ENCODE measurements at regions not wholly inside any gene's neighbourhood (a gene's known extent, or its start where the extent isn't known, plus 50 kb on each side); places are given as distances from the start of the nearest gene placed in this dataset.

DNA sequence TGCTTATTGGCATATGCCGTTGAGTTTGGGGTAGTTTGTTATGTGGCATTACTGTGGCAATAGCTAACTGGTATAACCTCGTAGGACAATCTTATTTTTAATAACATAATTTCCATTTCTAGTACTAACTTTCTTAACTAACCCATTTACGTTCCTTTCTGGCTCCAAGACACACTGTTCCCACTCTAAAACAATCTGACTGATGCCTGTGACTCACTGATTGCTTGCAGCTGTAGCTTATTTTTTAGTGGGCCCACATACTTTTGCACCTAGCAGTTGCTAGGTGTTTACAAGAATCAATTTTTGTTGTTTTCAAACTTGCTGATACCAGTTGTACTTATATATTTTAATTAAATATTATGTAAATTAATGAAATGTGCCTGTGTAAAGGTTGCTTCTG is 52.2 kb downstream of the FAT3 start:
- DNase-seq (no peak), ATAC-seq (no peak)
- Histone ChIP-seq H3K4me1 (no peaks in the 10 kb centered on the region), H3K36me3 (no peaks in the 10 kb centered on the region), H3K9me3 (no peaks in the 10 kb centered on the region), H3K27me3 (no peaks in the 10 kb centered on the region), H3K27ac (no peak overlapping the region), H3K4me3 (no peak overlapping the region)
- 82 to 87% (median 82%) methylated on average over 3 of the region's 3 CpGs for WGBS, 4 donors
- TF ChIP-seq, protein P1, sequence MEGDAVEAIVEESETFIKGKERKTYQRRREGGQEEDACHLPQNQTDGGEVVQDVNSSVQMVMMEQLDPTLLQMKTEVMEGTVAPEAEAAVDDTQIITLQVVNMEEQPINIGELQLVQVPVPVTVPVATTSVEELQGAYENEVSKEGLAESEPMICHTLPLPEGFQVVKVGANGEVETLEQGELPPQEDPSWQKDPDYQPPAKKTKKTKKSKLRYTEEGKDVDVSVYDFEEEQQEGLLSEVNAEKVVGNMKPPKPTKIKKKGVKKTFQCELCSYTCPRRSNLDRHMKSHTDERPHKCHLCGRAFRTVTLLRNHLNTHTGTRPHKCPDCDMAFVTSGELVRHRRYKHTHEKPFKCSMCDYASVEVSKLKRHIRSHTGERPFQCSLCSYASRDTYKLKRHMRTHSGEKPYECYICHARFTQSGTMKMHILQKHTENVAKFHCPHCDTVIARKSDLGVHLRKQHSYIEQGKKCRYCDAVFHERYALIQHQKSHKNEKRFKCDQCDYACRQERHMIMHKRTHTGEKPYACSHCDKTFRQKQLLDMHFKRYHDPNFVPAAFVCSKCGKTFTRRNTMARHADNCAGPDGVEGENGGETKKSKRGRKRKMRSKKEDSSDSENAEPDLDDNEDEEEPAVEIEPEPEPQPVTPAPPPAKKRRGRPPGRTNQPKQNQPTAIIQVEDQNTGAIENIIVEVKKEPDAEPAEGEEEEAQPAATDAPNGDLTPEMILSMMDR (IDR thresholded peaks at IDR 0.05) = no peak
- TF ChIP-seq POLR2A (IDR thresholded peaks at IDR 0.05) = no peak
- intact Hi-C loops (cut with DNase I) = no loop called here

DNA sequence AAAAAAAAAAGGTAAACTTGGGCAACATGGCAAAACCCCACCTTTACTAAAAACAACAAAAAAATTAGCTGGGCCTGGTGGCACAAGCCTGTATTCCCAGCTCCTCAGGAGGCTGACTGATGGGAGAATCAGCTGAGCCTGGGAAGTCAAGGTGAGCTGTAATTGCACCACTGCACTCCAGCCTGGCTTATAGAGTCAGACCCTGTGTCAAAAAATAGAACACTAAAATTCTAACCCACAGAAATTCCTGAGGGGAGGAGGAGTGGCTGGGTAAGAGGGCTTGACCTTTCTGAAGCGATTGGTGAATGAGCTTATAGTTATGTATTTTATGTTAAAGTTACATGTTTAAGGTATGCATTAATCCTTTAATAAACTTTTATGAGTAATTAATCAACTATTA is 53.3 kb downstream of the FAT3 start:
- no peaks in the 10 kb centered on the region for H3K9me3 ChIP-seq
- intact Hi-C loops (cut with DNase I) = no loop called here
- H3K36me3 ChIP-seq = no peaks in the 10 kb centered on the region
- H3K27ac ChIP-seq = no peak overlapping the region
- ATAC-seq (no peak), DNase-seq (no peak)
- no peak overlapping the region for H3K4me3 ChIP-seq
- H3K27me3 ChIP-seq = no peaks in the 10 kb centered on the region
- no peaks in the 10 kb centered on the region for H3K4me1 ChIP-seq
- TF ChIP-seq, protein P1 (IDR thresholded peaks at IDR 0.05) = no peak
- TF ChIP-seq POLR2A (IDR thresholded peaks at IDR 0.05) = no peak
- WGBS, 4 donors = 61 to 91% (median 88%) methylated on average over 1 of the region's 1 CpG

DNA sequence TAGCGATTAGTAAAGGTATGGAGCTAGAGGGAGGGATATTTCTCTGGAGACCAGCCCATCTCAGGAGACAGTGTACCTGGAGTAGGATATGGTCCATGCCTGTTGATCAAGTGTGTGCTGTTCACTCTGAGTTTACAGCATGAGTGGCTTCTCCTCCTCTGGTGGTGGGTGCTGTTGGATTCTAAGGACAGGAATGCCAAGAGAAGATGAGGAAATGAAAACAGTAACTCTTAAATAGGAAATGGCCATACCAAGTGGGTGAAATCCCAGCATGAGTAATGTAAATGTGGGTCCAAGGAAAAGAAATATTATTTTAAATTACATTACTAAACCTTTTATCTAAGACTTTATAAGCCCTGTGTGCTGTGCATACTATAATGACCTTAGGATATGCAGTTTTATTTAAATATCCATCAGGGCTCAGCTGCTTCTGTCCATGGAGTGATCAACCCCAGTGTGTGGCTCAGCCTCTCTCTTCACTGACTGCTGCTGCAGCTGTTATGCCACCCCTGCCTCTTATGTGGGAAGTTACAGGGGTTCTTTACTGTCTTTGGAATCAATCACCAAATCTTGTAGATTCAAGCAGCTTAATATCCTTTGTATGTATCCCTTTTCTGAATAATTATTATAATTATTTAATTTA is 54.3 kb downstream of the FAT3 start:
- no peak overlapping the region for H3K27ac ChIP-seq

DNA sequence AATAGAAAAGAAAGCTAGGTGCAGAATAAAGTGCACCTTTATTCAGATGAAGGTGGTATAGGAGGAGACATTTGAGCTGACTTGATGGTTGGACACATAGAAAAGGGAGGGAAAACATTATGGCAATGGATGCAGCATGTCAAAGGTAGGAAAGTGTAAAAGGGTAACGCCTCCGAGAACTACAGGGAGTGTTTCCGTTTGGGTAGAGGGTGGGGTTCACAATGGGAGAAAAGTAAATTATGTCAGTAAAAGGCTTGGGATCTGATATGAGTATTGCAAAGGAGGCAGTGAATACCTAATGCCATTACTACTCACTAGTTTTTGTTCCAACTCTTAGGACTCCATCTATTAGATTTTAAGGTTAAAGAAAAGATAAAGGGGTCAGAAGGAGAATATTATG is 59.5 kb downstream of the FAT3 start:
- no peak for TF ChIP-seq POLR2A (IDR thresholded peaks at IDR 0.05)
- TF ChIP-seq, protein P1 (IDR thresholded peaks at IDR 0.05) = no peak
- ATAC-seq = no peak
- Histone ChIP-seq H3K27ac (no peak overlapping the region), H3K4me3 (no peak overlapping the region), H3K4me1 (peaks cover 0 to 9% (median 0%) of the 10 kb centered on the region in 12 donors), H3K36me3 (no peaks in the 10 kb centered on the region), H3K27me3 (no peaks in the 10 kb centered on the region), H3K9me3 (no peaks in the 10 kb centered on the region)
- 71 to 86% (median 77%) methylated on average over 3 of the region's 3 CpGs for WGBS, 4 donors
- intact Hi-C loops (cut with DNase I) = no loop called here
- DNase-seq = no peak

More for the DNA sequence above, 54.3 kb downstream of the FAT3 start:
- Histone ChIP-seq H3K4me3 (no peak overlapping the region), H3K27me3 (no peaks in the 10 kb centered on the region), H3K36me3 (no peaks in the 10 kb centered on the region), H3K9me3 (no peaks in the 10 kb centered on the region), H3K4me1 (no peaks in the 10 kb centered on the region)
- intact Hi-C loops (cut with DNase I) = no loop called here
- DNase-seq = no peak
- 86 to 96% (median 86%) methylated on average over 1 of the region's 1 CpG for WGBS, 4 donors
- ATAC-seq = no peak
- no peak for TF ChIP-seq POLR2A (IDR thresholded peaks at IDR 0.05)
- TF ChIP-seq, protein P1 (IDR thresholded peaks at IDR 0.05) = no peak

Measured in heart left ventricle (tissue), 16 donors.